HG03175 (cell line): ENCODE measurements at regions not wholly inside any gene's neighbourhood (a gene's known extent, or its start where the extent isn't known, plus 50 kb on each side); places are given as distances from the start of the nearest gene placed in this dataset.

Source experiments
- ATAC-seq: cut with Tn5 transposase; IDR thresholded peaks from one replicate; pipeline ENCODE4 v1.9.1; 2021; ENCODE audit warnings: mild to moderate bottlenecking, moderate library complexity; ENCODE audit not compliant: unreplicated experiment

GRCh38 chr1:232218955-232219865 is 410.7 kb downstream of the SIPA1L2 start:
- ATAC-seq: no peak

GRCh38 chr1:232213928-232214327 is 416.0 kb downstream of the SIPA1L2 start:
- no peak for ATAC-seq

GRCh38 chr1:232212253-232212652 is 417.7 kb downstream of the SIPA1L2 start:
- no peak for ATAC-seq

- ATAC-seq: no peak
These were observed 418.8 kb downstream of the SIPA1L2 start for GRCh38 chr1:232211149-232211548.

GRCh38 chr1:232209357-232209756 is 420.6 kb downstream of the SIPA1L2 start:
- no peak for ATAC-seq

GRCh38 chr1:232207073-232207866 is 422.7 kb downstream of the SIPA1L2 start:
- ATAC-seq: no peak

- no peak for ATAC-seq
These were observed 425.7 kb downstream of the SIPA1L2 start for GRCh38 chr1:232204269-232204668.

- no peak for ATAC-seq
These were observed 428.9 kb downstream of the SIPA1L2 start for GRCh38 chr1:232201024-232201423.

- no peak for ATAC-seq
These were observed 433.9 kb downstream of the SIPA1L2 start for GRCh38 chr1:232196042-232196441.

- no peak for ATAC-seq
These were observed 435.5 kb downstream of the SIPA1L2 start for GRCh38 chr1:232194424-232194823.

- no peak for ATAC-seq
These were observed 436.5 kb downstream of the SIPA1L2 start for GRCh38 chr1:232193451-232193783.

GRCh38 chr1:232192781-232193450 is 437.0 kb downstream of the SIPA1L2 start:
- ATAC-seq: no peak

- no peak for ATAC-seq
These were observed 438.4 kb downstream of the SIPA1L2 start for GRCh38 chr1:232191560-232191959.

GRCh38 chr1:232188318-232188717 is 441.6 kb downstream of the SIPA1L2 start:
- ATAC-seq: no peak

- ATAC-seq: no peak
These were observed 443.0 kb downstream of the SIPA1L2 start for GRCh38 chr1:232186931-232187330.

GRCh38 chr1:232184561-232185530 is 445.1 kb downstream of the SIPA1L2 start:
- ATAC-seq: no peak

GRCh38 chr1:232183802-232184201 is 446.1 kb downstream of the SIPA1L2 start:
- no peak for ATAC-seq

- no peak for ATAC-seq
These were observed 446.6 kb downstream of the SIPA1L2 start for GRCh38 chr1:232183266-232183800.

GRCh38 chr1:232182236-232182635 is 447.7 kb downstream of the SIPA1L2 start:
- ATAC-seq: no peak

- ATAC-seq: no peak
These were observed 449.2 kb downstream of the SIPA1L2 start for GRCh38 chr1:232180779-232181136.
